Right atrium auricular region (tissue), 2 donors: ENCODE measurements at regions not wholly inside any gene's neighbourhood (a gene's known extent, or its start where the extent isn't known, plus 50 kb on each side); places are given as distances from the start of the nearest gene placed in this dataset.

ENCODE experiments used
- DNase-seq: peaks from one replicate; pipeline ENCODE4 v3.0.0-alpha.2; 2019; ENCODE audit warnings: low spot score
- H3K27ac ChIP-seq, 2 donors: fragments of 200-600 bp; sonication (generic); 1 replicate in 1 of 2; 2 replicates in 1 of 2; pipeline ENCODE4 v1.5.1; 2016 to 2019
- H3K27me3 ChIP-seq, 2 donors: fragments of 200-600 bp; sonication (generic); one replicate each; pipeline versions ENCODE4 v1.5.1 to v1.6.0; 2017 to 2019
- H3K36me3 ChIP-seq: fragments of 200-600 bp; sonication (generic); one replicate; pipeline ENCODE4 v1.5.1; 2016
- H3K4me1 ChIP-seq, 2 donors: fragments of 200-600 bp; sonication (generic); one replicate each; pipeline versions ENCODE4 v1.5.1 to v1.6.0; 2017 to 2019
- H3K4me3 ChIP-seq, 2 donors: fragments of 200-600 bp; sonication (generic); 1 replicate in 1 of 2; 2 replicates in 1 of 2; pipeline ENCODE4 v1.5.1; 2017 to 2019; ENCODE audit warnings: mild to moderate bottlenecking in 1 of 2, moderate library complexity in 1 of 2
- H3K9me3 ChIP-seq, 2 donors: fragments of 200-600 bp; sonication (generic); one replicate each; pipeline ENCODE4 v1.5.1; 2019
- CTCF ChIP-seq, 2 donors: fragments of 200-600 bp; sonication (generic); IDR thresholded peaks; one replicate each; pipeline ENCODE4 v1.5.1; 2019; ENCODE audit warnings: antibody characterized with exemption in 2 of 2

DNA sequence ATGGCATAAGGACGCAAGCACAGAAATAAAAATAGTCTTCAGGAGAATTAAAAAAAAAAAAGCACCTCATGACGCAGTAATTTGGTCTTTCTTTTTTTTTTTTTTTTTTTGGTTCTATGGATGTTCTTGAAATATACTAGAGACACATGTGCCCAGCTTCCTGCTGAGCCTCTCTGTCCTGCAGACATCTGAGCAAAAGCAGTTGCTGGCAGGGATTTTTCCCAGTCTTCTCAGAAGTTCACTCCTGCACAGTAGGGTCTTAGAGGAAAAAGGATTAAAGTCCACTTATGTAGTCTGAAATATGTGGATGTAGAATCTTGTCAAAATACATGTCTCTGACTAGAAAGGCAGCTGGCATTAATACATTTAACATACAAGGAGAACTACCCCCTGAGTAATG, 1888.1 kb upstream of the SEL1L start:
- Histone ChIP-seq H3K27me3 (no peaks in the 10 kb centered on the region), H3K4me3 (no peak overlapping the region), H3K36me3 (no peaks in the 10 kb centered on the region), H3K27ac (no peak overlapping the region), H3K4me1 (no peaks in the 10 kb centered on the region), H3K9me3 (peaks cover 0 to 3% of the 10 kb centered on the region in 2 donors)
- DNase-seq = no peak
- TF ChIP-seq CTCF (IDR thresholded peaks at IDR 0.05) = no peak

GRCh38 chr14:83425138-83425537, 1891.5 kb upstream of the SEL1L start:
- no peak for DNase-seq
- Histone ChIP-seq H3K36me3 (no peaks in the 10 kb centered on the region), H3K4me1 (no peaks in the 10 kb centered on the region), H3K9me3 (peaks cover 0 to 3% of the 10 kb centered on the region in 2 donors), H3K27ac (no peak overlapping the region), H3K4me3 (no peak overlapping the region), H3K27me3 (no peaks in the 10 kb centered on the region)
- no peak for TF ChIP-seq CTCF (IDR thresholded peaks at IDR 0.05)

- DNase-seq = no peak
- no peak for TF ChIP-seq CTCF (IDR thresholded peaks at IDR 0.05)
- no peaks in the 10 kb centered on the region for H3K27me3 ChIP-seq
Observed at GRCh38 chr14:83425706-83426105, 1892.1 kb upstream of the SEL1L start.

DNA sequence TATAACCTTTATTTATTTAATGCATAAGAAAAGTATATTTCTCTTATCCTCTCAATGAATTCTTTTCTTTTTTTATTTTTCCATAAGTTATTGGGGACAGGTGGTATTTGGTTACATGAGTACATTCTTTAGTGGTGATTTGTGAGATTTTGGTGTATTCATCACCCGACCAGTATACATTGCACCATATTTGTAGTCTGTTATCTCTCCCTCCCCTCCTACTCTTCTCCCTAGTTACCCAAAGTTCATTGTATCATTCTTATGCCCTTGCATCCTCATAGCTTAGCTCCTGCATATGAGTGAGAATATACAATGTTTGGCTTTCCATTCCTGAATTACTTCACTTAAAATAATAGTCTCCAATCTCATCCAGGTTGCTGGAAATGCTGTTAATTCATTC, 1900.0 kb upstream of the SEL1L start:
- no peaks in the 10 kb centered on the region for H3K9me3 ChIP-seq
- H3K36me3 ChIP-seq = no peaks in the 10 kb centered on the region
- DNase-seq = no peak
- no peak for TF ChIP-seq CTCF (IDR thresholded peaks at IDR 0.05)
- H3K27me3 ChIP-seq = no peaks in the 10 kb centered on the region
- no peak overlapping the region for H3K27ac ChIP-seq
- H3K4me1 ChIP-seq = no peaks in the 10 kb centered on the region
- no peak overlapping the region for H3K4me3 ChIP-seq

More at GRCh38 chr14:83425706-83426105, 1892.1 kb upstream of the SEL1L start:
- H3K4me1 ChIP-seq = no peaks in the 10 kb centered on the region
- H3K27ac ChIP-seq = no peak overlapping the region
- H3K9me3 ChIP-seq = peaks cover 0 to 3% of the 10 kb centered on the region in 2 donors
- no peaks in the 10 kb centered on the region for H3K36me3 ChIP-seq
- H3K4me3 ChIP-seq = no peak overlapping the region

GRCh38 chr14:83441801-83442200, 1908.1 kb upstream of the SEL1L start:
- DNase-seq = no peak
- Histone ChIP-seq H3K27me3 (no peaks in the 10 kb centered on the region), H3K4me3 (no peak overlapping the region), H3K4me1 (no peaks in the 10 kb centered on the region), H3K27ac (no peak overlapping the region), H3K9me3 (no peaks in the 10 kb centered on the region), H3K36me3 (no peaks in the 10 kb centered on the region)
- no peak for TF ChIP-seq CTCF (IDR thresholded peaks at IDR 0.05)

- no peak for DNase-seq
- Histone ChIP-seq H3K36me3 (no peaks in the 10 kb centered on the region), H3K27me3 (no peaks in the 10 kb centered on the region), H3K27ac (no peak overlapping the region), H3K9me3 (peaks cover 0 to 27% of the 10 kb centered on the region in 2 donors), H3K4me1 (no peaks in the 10 kb centered on the region), H3K4me3 (no peak overlapping the region)
- TF ChIP-seq CTCF (IDR thresholded peaks at IDR 0.05) = no peak
Observed at GRCh38 chr14:83455561-83455960, 1921.9 kb upstream of the SEL1L start.
